Adrenal gland (tissue), 9 donors: ENCODE measurements at regions not wholly inside any gene's neighbourhood (a gene's known extent, or its start where the extent isn't known, plus 50 kb on each side); places are given as distances from the start of the nearest gene placed in this dataset.

ENCODE experiments used
- DNase-seq, 7 donors: peaks; one replicate each; pipeline ENCODE4 v3.0.0-alpha.2; 2019 to 2020
- H3K27ac ChIP-seq, 5 donors: fragments of 200-600 bp; sonication (generic) in 4 of 5; 1 replicate in 3 of 5; 2 replicates in 2 of 5; pipeline versions ENCODE4 v1.5.1 to v1.8.0; 2016 to 2020; ENCODE audit warnings: mild to moderate bottlenecking in 1 of 5
- H3K27me3 ChIP-seq: fragments of 200-600 bp; 2 replicates; pipeline ENCODE4 v1.8.0; 2021
- H3K36me3 ChIP-seq, 2 donors: fragments of 200-600 bp; replicated peaks in 1 of 2; 1 replicate in 1 of 2; 2 replicates in 1 of 2; pipeline versions ENCODE4 v1.5.1 to v1.8.0; 2018 to 2022
- H3K4me1 ChIP-seq, 2 donors: fragments of 200-600 bp; replicated peaks in 1 of 2; 1 replicate in 1 of 2; 2 replicates in 1 of 2; pipeline versions ENCODE4 v1.5.1 to v1.8.0; 2018 to 2021
- H3K4me3 ChIP-seq, 4 donors: fragments of 200-600 bp; sonication (generic) in 3 of 4; one replicate each; pipeline ENCODE4 v1.5.1; 2016 to 2018
- H3K9me3 ChIP-seq, 3 donors: fragments of 200-600 bp; sonication (generic) in 1 of 3; replicated peaks in 1 of 3; 1 replicate in 2 of 3; 2 replicates in 1 of 3; pipeline versions ENCODE4 v1.5.1 to v1.8.0; 2016 to 2021
- POLR2A ChIP-seq, 2 donors: fragments of 450-650 bp; IDR thresholded peaks; one replicate each; pipeline ENCODE4 v1.6.1; 2017; ENCODE audit warnings: antibody characterized with exemption in 2 of 2, mild to moderate bottlenecking in 2 of 2, moderate library complexity in 1 of 2
- WGBS, 4 donors: extraction: QIAGEN DNeasy Blood & Tissue Kit in 2 of 4; methylation state at CpG; one replicate each; pipeline versions ENCODE4 v1.1.5 to v1.1.7; 2013 to 2017; 5-methylcytosine and 5-hydroxymethylcytosine counted together
- intact Hi-C, 2 donors: fragments of 100-400 bp; cut with DNase I; formaldehyde crosslinking; loops; one replicate each; pipeline versions ENCODE4 v1.14.1 to v1.15.0; 2022 to 2023
- TF ChIP-seq, protein P1 (sequence below), 6 experiments: fragments of 450-650 bp in 4 of 6; fragments of 200-600 bp in 2 of 6; sonication (generic) in 1 of 6; IDR thresholded peaks; 1 replicate in 5 of 6; 2 replicates in 1 of 6; pipeline versions ENCODE4 v1.5.1 to v1.8.0; 2016 to 2021; ENCODE audit warnings: antibody characterized with exemption in 6 of 6, mild to moderate bottlenecking in 2 of 6, moderate library complexity in 1 of 6
- donor health status: healthy with polysubstance abuse.
- donor health status: Bipolar disorder and iron deficiency.
- donor health status: DM: yes; HTN: yes; CAD: no.
- donor health status: DM: no; HTN: no; CAD: no.
- donor health status: DM: no; HTN: no; CAD: no.

DNA sequence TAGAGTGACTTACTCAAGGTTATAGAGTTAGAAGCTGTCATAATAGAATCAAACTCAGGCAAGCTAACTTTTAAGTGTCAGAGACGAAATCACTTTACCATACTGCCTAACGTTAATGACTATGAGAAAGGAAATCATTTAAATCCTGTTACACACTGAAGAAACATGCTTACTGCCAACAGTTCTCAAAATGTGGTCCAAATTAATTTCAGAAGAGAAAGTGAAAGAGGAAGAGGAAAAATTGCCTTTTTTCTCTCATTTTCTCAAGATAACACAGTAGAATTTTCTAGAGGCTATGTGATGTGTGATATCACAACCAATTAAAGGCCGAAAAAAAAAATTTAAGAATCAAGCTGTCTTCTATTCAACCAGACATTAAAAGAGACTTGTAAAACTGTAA lies 1362.7 kb upstream of the CHAC2 start:
- TF ChIP-seq, protein P1, sequence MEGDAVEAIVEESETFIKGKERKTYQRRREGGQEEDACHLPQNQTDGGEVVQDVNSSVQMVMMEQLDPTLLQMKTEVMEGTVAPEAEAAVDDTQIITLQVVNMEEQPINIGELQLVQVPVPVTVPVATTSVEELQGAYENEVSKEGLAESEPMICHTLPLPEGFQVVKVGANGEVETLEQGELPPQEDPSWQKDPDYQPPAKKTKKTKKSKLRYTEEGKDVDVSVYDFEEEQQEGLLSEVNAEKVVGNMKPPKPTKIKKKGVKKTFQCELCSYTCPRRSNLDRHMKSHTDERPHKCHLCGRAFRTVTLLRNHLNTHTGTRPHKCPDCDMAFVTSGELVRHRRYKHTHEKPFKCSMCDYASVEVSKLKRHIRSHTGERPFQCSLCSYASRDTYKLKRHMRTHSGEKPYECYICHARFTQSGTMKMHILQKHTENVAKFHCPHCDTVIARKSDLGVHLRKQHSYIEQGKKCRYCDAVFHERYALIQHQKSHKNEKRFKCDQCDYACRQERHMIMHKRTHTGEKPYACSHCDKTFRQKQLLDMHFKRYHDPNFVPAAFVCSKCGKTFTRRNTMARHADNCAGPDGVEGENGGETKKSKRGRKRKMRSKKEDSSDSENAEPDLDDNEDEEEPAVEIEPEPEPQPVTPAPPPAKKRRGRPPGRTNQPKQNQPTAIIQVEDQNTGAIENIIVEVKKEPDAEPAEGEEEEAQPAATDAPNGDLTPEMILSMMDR (IDR thresholded peaks at IDR 0.05) = no peak
- no peak for TF ChIP-seq POLR2A (IDR thresholded peaks at IDR 0.05)
- intact Hi-C loops = no loop called here
- H3K9me3 ChIP-seq = no peaks in the 10 kb centered on the region
- no peak overlapping the region for H3K27ac ChIP-seq
- DNase-seq = no peak
- H3K27me3 ChIP-seq = no peaks in the 10 kb centered on the region
- no peaks in the 10 kb centered on the region for H3K4me1 ChIP-seq
- no peaks in the 10 kb centered on the region for H3K36me3 ChIP-seq
- no peak overlapping the region for H3K4me3 ChIP-seq
- 52 to 62% (median 57%) methylated on average over 3 of the region's 3 CpGs for WGBS, 4 donors

DNA sequence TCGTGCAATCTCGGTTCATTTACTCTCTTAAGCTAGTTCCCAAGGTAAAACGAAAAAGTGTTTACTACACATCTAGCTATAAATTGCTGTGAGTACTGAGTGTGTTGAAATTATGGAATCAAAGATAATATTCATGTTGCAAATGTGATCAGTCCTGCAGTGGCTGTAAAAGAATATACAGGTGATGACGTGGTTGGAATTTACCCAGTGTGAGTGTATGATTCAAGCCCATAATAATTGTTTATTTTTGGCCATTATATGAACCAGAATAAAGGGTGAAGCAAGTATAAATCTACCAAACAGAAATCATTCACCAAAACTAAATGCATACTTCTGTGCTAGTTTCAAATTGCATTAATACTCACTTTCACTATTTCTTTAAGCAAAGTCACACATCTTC lies 1363.6 kb upstream of the CHAC2 start:
- Histone ChIP-seq H3K27me3 (no peaks in the 10 kb centered on the region), H3K36me3 (no peaks in the 10 kb centered on the region), H3K9me3 (no peaks in the 10 kb centered on the region), H3K27ac (no peak overlapping the region), H3K4me1 (no peaks in the 10 kb centered on the region), H3K4me3 (no peak overlapping the region)
- DNase-seq = no peak
- intact Hi-C loops = no loop called here
- WGBS, 4 donors = 68 to 82% (median 80%) methylated on average over 4 of the region's 4 CpGs
- TF ChIP-seq, protein P1 (IDR thresholded peaks at IDR 0.05) = no peak
- no peak for TF ChIP-seq POLR2A (IDR thresholded peaks at IDR 0.05)

DNA sequence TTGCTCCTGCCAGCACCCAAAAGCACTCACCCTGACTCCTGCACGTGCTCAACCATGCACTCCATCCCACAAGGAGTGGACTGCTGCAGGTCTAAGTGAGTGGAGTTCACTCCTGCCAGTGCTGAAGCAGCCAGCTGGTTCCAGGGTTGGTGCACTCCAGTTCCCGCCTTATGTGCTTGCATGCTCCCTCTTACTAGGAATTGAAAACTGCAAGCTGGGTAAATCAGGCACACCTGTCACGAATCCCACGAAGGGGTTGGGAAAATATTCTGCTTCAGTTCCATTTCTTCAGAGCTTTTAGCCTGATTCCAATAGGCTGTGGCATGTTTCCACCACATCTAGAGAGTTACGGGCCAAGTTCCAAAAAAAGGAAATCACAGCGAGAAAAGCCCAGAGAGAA lies 1365.5 kb upstream of the CHAC2 start:
- WGBS, 4 donors = 64 to 80% (median 76%) methylated on average over 6 of the region's 6 CpGs
- TF ChIP-seq, protein P1 (IDR thresholded peaks at IDR 0.05) = no peak
- no peak for TF ChIP-seq POLR2A (IDR thresholded peaks at IDR 0.05)
- no peaks in the 10 kb centered on the region for H3K36me3 ChIP-seq
- H3K27ac ChIP-seq = no peak overlapping the region
- H3K9me3 ChIP-seq = no peaks in the 10 kb centered on the region
- H3K4me3 ChIP-seq = no peak overlapping the region
- H3K4me1 ChIP-seq = no peaks in the 10 kb centered on the region
- no peak for DNase-seq
- H3K27me3 ChIP-seq = no peaks in the 10 kb centered on the region
- intact Hi-C loops = no loop called here

DNA sequence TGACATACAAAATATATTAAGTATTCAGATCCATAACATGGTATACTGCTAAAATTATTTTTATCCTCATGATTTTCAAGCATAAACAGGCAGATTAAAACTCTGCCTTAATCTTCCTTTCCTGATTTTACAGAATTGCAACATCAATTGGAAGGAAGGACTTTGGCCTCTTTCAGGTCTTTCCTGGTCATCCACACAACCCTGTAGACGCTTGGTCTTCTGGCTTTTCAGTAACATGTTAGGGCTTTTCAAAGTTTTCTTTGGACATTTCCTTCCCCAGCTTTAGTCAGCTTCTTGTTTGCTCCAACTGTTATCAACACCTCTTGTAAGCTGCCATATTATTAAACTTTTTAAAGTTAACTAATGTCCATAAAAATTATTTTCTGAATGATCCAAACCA lies 1364.9 kb upstream of the NRXN1 start:
- H3K4me1 ChIP-seq = no peaks in the 10 kb centered on the region
- H3K9me3 ChIP-seq = no peaks in the 10 kb centered on the region
- DNase-seq = no peak
- H3K4me3 ChIP-seq = no peak overlapping the region
- no peaks in the 10 kb centered on the region for H3K27me3 ChIP-seq
- no peak for TF ChIP-seq POLR2A (IDR thresholded peaks at IDR 0.05)
- TF ChIP-seq, protein P1 (IDR thresholded peaks at IDR 0.05) = no peak
- 61 to 87% (median 70%) methylated on average over 1 of the region's 1 CpG for WGBS, 4 donors
- no peaks in the 10 kb centered on the region for H3K36me3 ChIP-seq
- H3K27ac ChIP-seq = no peak overlapping the region
- intact Hi-C loops = no loop called here
